Naive B cell (primary cell): ENCODE measurements at regions not wholly inside any gene's neighbourhood (a gene's known extent, or its start where the extent isn't known, plus 50 kb on each side); places are given as distances from the start of the nearest gene placed in this dataset.
"Not testable (repeated sequence)": the region's sequence is repeated elsewhere in the genome, so short reads cannot be mapped to it uniquely, and the experiment has no call there.

Source experiments
- ATAC-seq, 2 donors: fragments of 150-1000 bp; cut with Tn5 transposase; 2 replicates each; pipeline ENCODE4 v1.10.0; 2021; ENCODE audit warnings: low read depth in 2 of 2, mild to moderate bottlenecking in 2 of 2, moderate library complexity in 2 of 2
- DNase-seq: peaks from one replicate; pipeline ENCODE4 v3.0.0; 2022
- H3K27ac Mint-ChIP-seq, 6 donors: one replicate each; pipeline ENCODE4 v1.8.0; 2020 to 2022; ENCODE audit warnings: mild to moderate bottlenecking in 6 of 6, mixed read lengths in 6 of 6, moderate library complexity in 5 of 6, inconsistent platforms in 2 of 6
- H3K27me3 Mint-ChIP-seq, 3 donors: one replicate each; pipeline ENCODE4 v1.8.0; 2021 to 2022; ENCODE audit warnings: mixed read lengths in 3 of 3, mild to moderate bottlenecking in 1 of 3
- H3K36me3 Mint-ChIP-seq, 2 donors: one replicate each; pipeline ENCODE4 v1.8.0; 2020 to 2022; ENCODE audit warnings: mixed read lengths in 2 of 2, inconsistent platforms in 1 of 2, mild to moderate bottlenecking in 1 of 2
- H3K4me1 Mint-ChIP-seq, 3 donors: one replicate each; pipeline ENCODE4 v1.8.0; 2020 to 2022; ENCODE audit warnings: mixed read lengths in 3 of 3, inconsistent platforms in 1 of 3, mild to moderate bottlenecking in 1 of 3, moderate library complexity in 1 of 3
- H3K4me3 Mint-ChIP-seq, 8 donors: one replicate each; pipeline ENCODE4 v1.8.0; 2020 to 2022; ENCODE audit warnings: mild to moderate bottlenecking in 8 of 8, mixed read lengths in 8 of 8, moderate library complexity in 8 of 8, inconsistent platforms in 2 of 8
- H3K9me3 Mint-ChIP-seq, 7 donors: one replicate each; pipeline ENCODE4 v1.8.0; 2020 to 2022; ENCODE audit warnings: mixed read lengths in 7 of 7, mild to moderate bottlenecking in 5 of 7, inconsistent platforms in 2 of 7, moderate library complexity in 1 of 7

GRCh38 chr17:70934835-70935234 lies 765.5 kb downstream of the KCNJ2 start:
- no peak for DNase-seq
- H3K27ac Mint-ChIP-seq, result no peak overlapping the region

DNA sequence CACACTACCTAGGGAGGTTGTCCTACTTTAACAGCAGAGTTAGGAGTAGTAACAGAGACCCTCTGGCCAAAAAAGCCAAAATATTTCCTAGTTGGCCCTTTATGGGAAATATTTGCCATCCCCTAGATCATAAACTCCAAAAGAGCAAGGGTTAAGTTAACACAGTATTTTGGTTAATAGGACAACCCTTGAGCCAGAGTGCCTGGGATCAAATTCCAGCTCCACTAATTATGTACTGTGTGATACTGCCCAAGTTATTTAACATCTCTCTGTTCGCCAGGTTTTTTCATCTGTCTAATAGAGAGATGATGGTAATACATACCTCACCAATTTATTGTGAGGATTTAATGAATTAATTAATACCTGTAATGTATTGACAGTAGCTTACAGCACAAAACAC lies 767.4 kb downstream of the KCNJ2 start:
- H3K9me3 Mint-ChIP-seq, result peaks cover 0 to 5% (median 0%) of the 10 kb centered on the region in 7 donors
- DNase-seq (no peak), ATAC-seq (no peak)
- H3K4me3 Mint-ChIP-seq, result no peak overlapping the region
- no peaks in the 10 kb centered on the region for H3K4me1 Mint-ChIP-seq
- no peaks in the 10 kb centered on the region for H3K36me3 Mint-ChIP-seq
- no peaks in the 10 kb centered on the region for H3K27me3 Mint-ChIP-seq
- H3K27ac Mint-ChIP-seq, result no peak overlapping the region

More at GRCh38 chr17:70934835-70935234, 765.5 kb downstream of the KCNJ2 start:
- Mint-ChIP-seq H3K9me3 (peaks cover 0 to 5% (median 2%) of the 10 kb centered on the region in 7 donors), H3K36me3 (no peaks in the 10 kb centered on the region), H3K27me3 (no peaks in the 10 kb centered on the region), H3K4me1 (no peaks in the 10 kb centered on the region), H3K4me3 (no peak overlapping the region)
- ATAC-seq, result no peak

DNA sequence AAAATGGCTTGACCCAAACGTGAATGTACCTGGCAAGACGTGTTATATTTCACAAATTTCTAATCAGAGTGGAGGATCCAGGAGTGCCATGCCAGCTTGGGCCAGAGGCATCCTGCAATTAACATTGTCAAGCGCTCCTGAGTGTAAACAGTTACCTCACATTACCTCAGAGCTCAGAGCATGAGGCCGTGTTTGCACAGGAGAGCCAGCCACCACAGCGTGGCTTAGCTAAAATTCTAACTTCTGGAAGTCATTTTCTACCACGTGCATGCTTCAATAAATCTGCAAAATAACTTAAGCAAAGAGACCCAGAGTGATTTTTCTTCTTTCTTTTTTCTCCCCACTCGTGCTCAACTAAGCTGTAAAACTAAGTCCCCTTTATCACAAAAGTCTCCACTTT lies 769.0 kb downstream of the KCNJ2 start:
- H3K27ac Mint-ChIP-seq, result no peak overlapping the region
- H3K4me3 Mint-ChIP-seq, result no peak overlapping the region
- H3K9me3 Mint-ChIP-seq, result peaks cover 0 to 5% (median 0%) of the 10 kb centered on the region in 7 donors
- ATAC-seq (no peak), DNase-seq (no peak)
- no peaks in the 10 kb centered on the region for H3K4me1 Mint-ChIP-seq
- H3K27me3 Mint-ChIP-seq, result no peaks in the 10 kb centered on the region
- no peaks in the 10 kb centered on the region for H3K36me3 Mint-ChIP-seq

DNA sequence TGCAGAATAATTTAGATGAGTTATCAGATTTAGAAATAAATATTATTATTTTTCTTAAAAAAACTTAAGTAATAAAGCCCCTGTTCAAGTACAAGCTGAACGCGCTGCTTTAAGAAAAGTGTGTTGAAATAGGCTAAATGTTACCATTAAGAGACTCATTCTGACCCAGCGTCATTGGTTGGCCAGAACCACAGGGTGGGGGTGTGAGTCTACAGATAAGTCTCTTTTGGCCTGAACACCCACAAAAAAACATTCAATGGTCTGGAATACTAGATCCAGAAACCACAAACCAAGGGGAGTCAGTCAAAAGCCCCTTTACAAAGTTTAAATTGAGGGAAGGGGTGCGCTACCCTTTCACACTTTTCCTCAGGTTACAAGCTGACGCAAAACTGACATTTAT lies 776.1 kb downstream of the KCNJ2 start:
- Mint-ChIP-seq H3K27me3 (no peaks in the 10 kb centered on the region), H3K4me3 (no peak overlapping the region), H3K36me3 (no peaks in the 10 kb centered on the region), H3K27ac (no peak overlapping the region), H3K9me3 (peaks cover 0 to 6% (median 5%) of the 10 kb centered on the region in 7 donors), H3K4me1 (no peaks in the 10 kb centered on the region)
- DNase-seq (no peak), ATAC-seq (no peak)

DNA sequence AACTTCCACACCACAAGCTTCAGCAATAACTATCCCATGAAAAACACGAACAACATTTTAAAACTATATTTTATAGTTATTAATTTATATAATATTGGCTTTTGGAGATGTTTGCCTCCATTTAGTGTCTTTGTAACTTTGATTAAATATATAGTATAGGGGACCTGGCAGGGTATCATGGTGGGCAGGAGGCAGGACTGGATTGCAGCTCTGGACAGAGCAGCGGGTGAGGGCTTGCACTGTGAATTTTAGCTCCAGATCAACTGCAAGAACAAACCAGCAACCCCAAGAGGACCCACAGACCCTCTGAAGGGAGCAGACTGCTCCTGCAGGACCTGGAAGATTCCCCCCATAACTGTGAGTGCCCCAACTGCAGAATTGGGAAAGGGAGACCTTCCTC lies 777.9 kb downstream of the KCNJ2 start:
- ATAC-seq (no peak), DNase-seq (no peak)
- H3K36me3 Mint-ChIP-seq, result no peaks in the 10 kb centered on the region
- H3K9me3 Mint-ChIP-seq, result peaks cover 5 to 19% (median 7%) of the 10 kb centered on the region in 7 donors
- no peak overlapping the region for H3K4me3 Mint-ChIP-seq
- H3K27me3 Mint-ChIP-seq, result no peaks in the 10 kb centered on the region
- H3K4me1 Mint-ChIP-seq, result no peaks in the 10 kb centered on the region
- no peak overlapping the region for H3K27ac Mint-ChIP-seq

DNA sequence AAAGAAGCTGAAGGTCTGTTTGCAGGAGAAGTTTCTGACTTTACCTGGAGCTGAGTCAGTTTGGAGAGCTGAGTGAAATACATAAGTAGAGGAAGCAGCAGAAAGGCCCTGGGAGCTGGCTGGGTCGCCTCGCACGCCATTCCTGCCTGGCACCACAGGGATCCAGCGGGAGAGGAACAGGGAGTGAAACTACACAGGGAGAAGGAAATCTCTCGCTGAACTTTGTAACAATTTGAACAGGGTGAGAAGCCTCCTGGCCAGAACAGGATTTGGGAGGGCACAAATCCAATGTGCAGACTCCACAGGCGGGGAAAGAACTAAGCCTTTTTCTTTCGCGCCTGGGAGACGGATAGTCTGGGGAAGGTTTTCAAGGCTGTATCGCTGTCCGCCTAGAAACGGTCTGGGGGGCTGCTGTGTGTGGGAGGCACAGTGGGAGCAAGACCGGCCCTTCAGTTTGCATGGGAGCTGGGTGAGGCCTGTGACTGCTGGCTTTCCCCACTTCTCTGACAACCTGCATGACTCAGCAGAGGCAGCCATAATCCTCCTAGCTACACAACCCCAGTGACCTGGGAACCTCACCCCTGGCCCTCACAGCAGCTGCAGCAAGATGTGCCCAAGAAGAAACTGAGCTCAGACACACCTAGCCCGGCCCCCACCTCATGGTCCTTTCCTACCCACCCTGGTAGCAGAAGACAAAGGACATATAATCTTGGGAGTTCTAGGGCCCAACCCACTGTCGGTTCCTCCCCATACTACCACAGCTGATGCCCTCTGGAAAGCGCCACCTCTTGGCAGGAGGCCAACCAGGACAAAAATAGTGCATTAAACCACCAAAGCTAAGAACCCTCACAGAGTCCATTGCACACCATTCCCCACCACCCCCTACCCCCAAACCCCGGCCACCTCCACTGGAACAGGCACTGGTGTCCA lies 778.6 kb downstream of the KCNJ2 start:
- Mint-ChIP-seq H3K4me3 (no peak overlapping the region), H3K27ac (no peak overlapping the region)

GRCh38 chr17:70953140-70953539 lies 783.8 kb downstream of the KCNJ2 start:
- H3K4me3 Mint-ChIP-seq, H3K27ac Mint-ChIP-seq, DNase-seq, ATAC-seq, H3K36me3 Mint-ChIP-seq, H3K27me3 Mint-ChIP-seq, H3K4me1 Mint-ChIP-seq: not testable (repeated sequence)
- peaks cover 0 to 26% (median 13%) of the 10 kb centered on the region in 7 donors for H3K9me3 Mint-ChIP-seq

More for the DNA sequence above, 778.6 kb downstream of the KCNJ2 start:
- Mint-ChIP-seq H3K4me1 (no peaks in the 10 kb centered on the region), H3K36me3 (no peaks in the 10 kb centered on the region), H3K27me3 (no peaks in the 10 kb centered on the region), H3K9me3 (peaks cover 5 to 26% (median 11%) of the 10 kb centered on the region in 7 donors)
- ATAC-seq (no peak), DNase-seq (no peak)

GRCh38 chr17:70955441-70955840 lies 786.1 kb downstream of the KCNJ2 start:
- H3K27ac Mint-ChIP-seq, result no peak overlapping the region
- no peak for ATAC-seq
- no peaks in the 10 kb centered on the region for H3K36me3 Mint-ChIP-seq
- DNase-seq, result no peak
- no peak overlapping the region for H3K4me3 Mint-ChIP-seq
- H3K27me3 Mint-ChIP-seq, result no peaks in the 10 kb centered on the region
- H3K4me1 Mint-ChIP-seq, result no peaks in the 10 kb centered on the region
- H3K9me3 Mint-ChIP-seq, result peaks cover 0 to 24% (median 11%) of the 10 kb centered on the region in 7 donors

- no peaks in the 10 kb centered on the region for H3K4me1 Mint-ChIP-seq
- no peak overlapping the region for H3K27ac Mint-ChIP-seq
- peaks cover 0 to 21% (median 8%) of the 10 kb centered on the region in 7 donors for H3K9me3 Mint-ChIP-seq
- H3K27me3 Mint-ChIP-seq, result no peaks in the 10 kb centered on the region
- H3K4me3 Mint-ChIP-seq, result no peak overlapping the region
- H3K36me3 Mint-ChIP-seq, result no peaks in the 10 kb centered on the region
- ATAC-seq, result no peak
- no peak for DNase-seq
Measured at GRCh38 chr17:70956726-70957125, 787.4 kb downstream of the KCNJ2 start.

DNA sequence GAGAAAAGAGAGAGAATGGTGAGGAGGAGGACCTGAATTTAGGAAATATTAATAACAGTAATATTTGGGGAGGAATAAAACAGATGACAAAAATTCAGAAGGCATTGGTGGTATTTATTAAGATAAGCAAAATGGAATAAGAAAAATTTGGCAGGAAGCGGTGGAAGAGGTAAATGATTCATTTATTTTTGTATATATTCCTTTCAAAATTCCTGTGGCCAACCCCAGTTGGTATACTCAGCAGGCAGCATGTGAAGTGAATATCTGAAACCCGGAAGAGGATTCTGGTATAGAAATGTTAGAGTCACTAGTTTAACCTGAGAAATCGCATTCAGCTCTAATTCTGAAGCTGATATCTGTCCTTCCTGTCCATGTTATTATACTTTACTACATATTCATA lies 792.0 kb downstream of the KCNJ2 start:
- Mint-ChIP-seq H3K27ac (no peak overlapping the region), H3K4me3 (no peak overlapping the region), H3K4me1 (no peaks in the 10 kb centered on the region), H3K36me3 (no peaks in the 10 kb centered on the region), H3K9me3 (peaks cover 0 to 12% (median 8%) of the 10 kb centered on the region in 7 donors), H3K27me3 (no peaks in the 10 kb centered on the region)
- no peak for DNase-seq
- ATAC-seq, result no peak

- H3K27me3 Mint-ChIP-seq, result no peaks in the 10 kb centered on the region
- H3K4me3 Mint-ChIP-seq, result no peak overlapping the region
- H3K9me3 Mint-ChIP-seq, result peaks cover 1 to 23% (median 8%) of the 10 kb centered on the region in 7 donors
- no peaks in the 10 kb centered on the region for H3K4me1 Mint-ChIP-seq
- DNase-seq, result no peak
- H3K36me3 Mint-ChIP-seq, result no peaks in the 10 kb centered on the region
- no peak for ATAC-seq
- H3K27ac Mint-ChIP-seq, result no peak overlapping the region
Measured at GRCh38 chr17:70968302-70968701, 799.0 kb downstream of the KCNJ2 start.

- no peaks in the 10 kb centered on the region for H3K4me1 Mint-ChIP-seq
- DNase-seq, result no peak
- no peak overlapping the region for H3K27ac Mint-ChIP-seq
- H3K36me3 Mint-ChIP-seq, result no peaks in the 10 kb centered on the region
- no peak overlapping the region for H3K4me3 Mint-ChIP-seq
- no peak for ATAC-seq
- no peaks in the 10 kb centered on the region for H3K27me3 Mint-ChIP-seq
- H3K9me3 Mint-ChIP-seq, result peaks cover 1 to 23% (median 8%) of the 10 kb centered on the region in 7 donors
Measured at GRCh38 chr17:70969521-70970034, 800.2 kb downstream of the KCNJ2 start.

DNA sequence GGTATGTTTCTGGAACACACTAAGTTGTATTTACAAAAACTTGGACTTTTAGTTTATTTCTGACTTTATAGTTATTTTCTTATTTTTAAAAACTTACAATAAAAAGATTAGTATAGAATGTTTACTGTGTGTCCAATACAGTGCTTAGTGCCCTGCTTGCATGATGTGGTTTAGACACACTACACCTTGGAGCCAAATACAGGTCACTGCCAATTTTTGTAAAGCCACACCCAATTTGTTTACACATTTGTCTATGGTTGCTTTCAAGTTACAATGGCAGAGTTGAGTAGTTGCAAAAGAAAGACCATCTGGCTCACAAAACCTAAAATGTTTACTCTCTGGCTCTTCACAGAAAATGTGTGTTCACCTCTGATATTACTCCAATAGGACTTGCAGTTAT lies 807.1 kb downstream of the KCNJ2 start:
- H3K4me1 Mint-ChIP-seq, result no peaks in the 10 kb centered on the region
- H3K4me3 Mint-ChIP-seq, result no peak overlapping the region
- DNase-seq (no peak), ATAC-seq (no peak)
- H3K27me3 Mint-ChIP-seq, result no peaks in the 10 kb centered on the region
- H3K36me3 Mint-ChIP-seq, result peaks cover 0 to 9% of the 10 kb centered on the region in 2 donors
- H3K27ac Mint-ChIP-seq, result no peak overlapping the region
- peaks cover 0 to 10% (median 8%) of the 10 kb centered on the region in 7 donors for H3K9me3 Mint-ChIP-seq

- no peak for DNase-seq
- ATAC-seq, result no peak
- Mint-ChIP-seq H3K36me3 (peaks cover 6 to 8% of the 10 kb centered on the region in 2 donors), H3K27ac (no peak overlapping the region), H3K9me3 (peaks cover 4 to 31% (median 13%) of the 10 kb centered on the region in 7 donors), H3K4me3 (no peak overlapping the region), H3K27me3 (no peaks in the 10 kb centered on the region), H3K4me1 (no peaks in the 10 kb centered on the region)
Measured at GRCh38 chr17:70984873-70985272, 815.5 kb downstream of the KCNJ2 start.
